ENCODE measurements at regions not wholly inside any gene's neighbourhood (a gene's known extent, or its start where the extent isn't known, plus 50 kb on each side); places are given as distances from the start of the nearest gene placed in this dataset.

DNA sequence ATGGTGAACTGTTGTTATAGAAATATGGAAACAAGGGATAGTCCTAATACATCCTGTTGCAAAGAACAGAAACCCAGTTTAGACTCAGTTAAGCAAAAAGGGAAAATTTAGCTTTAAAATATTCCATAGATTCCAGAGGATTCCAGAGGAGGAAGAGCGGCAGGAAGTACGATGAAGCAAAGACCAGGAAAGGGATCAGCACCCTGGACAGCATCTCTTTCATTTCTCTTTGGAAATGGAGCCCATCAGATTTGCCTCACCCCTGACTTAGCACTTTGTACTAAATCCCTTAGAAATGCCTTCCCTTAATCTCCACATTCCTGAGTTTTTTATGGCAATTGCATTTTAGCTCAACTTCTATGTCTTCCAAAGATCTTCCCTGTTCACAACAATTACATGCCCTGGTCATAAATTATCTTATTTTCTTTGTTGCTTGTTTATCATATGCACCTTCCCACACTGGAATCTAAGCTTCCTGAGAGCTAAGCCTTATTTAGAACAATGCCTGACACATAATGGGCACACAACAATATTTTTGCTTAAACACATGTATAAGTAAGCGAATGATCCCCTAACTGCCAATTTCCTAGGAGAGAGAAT is 150.0 kb upstream of the RBFOX1 start:
- no peaks in the 10 kb centered on the region for H3K36me3 ChIP-seq
- H3K4me3 ChIP-seq: no peak overlapping the region
- no peak overlapping the region for H3K27ac ChIP-seq
- H3K4me1 ChIP-seq: no peaks in the 10 kb centered on the region
- H3K27me3 ChIP-seq: no peaks in the 10 kb centered on the region
- DNase-seq: no peak
- intact Hi-C loops (cut with DNase I; ENCODE audit: low total_unique reads): no loop called here
- no peaks in the 10 kb centered on the region for H3K9me3 ChIP-seq
- TF ChIP-seq, protein P1, sequence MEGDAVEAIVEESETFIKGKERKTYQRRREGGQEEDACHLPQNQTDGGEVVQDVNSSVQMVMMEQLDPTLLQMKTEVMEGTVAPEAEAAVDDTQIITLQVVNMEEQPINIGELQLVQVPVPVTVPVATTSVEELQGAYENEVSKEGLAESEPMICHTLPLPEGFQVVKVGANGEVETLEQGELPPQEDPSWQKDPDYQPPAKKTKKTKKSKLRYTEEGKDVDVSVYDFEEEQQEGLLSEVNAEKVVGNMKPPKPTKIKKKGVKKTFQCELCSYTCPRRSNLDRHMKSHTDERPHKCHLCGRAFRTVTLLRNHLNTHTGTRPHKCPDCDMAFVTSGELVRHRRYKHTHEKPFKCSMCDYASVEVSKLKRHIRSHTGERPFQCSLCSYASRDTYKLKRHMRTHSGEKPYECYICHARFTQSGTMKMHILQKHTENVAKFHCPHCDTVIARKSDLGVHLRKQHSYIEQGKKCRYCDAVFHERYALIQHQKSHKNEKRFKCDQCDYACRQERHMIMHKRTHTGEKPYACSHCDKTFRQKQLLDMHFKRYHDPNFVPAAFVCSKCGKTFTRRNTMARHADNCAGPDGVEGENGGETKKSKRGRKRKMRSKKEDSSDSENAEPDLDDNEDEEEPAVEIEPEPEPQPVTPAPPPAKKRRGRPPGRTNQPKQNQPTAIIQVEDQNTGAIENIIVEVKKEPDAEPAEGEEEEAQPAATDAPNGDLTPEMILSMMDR (IDR thresholded peaks at IDR 0.05): no peak
- TF ChIP-seq POLR2A (IDR thresholded peaks at IDR 0.05): no peak

DNA sequence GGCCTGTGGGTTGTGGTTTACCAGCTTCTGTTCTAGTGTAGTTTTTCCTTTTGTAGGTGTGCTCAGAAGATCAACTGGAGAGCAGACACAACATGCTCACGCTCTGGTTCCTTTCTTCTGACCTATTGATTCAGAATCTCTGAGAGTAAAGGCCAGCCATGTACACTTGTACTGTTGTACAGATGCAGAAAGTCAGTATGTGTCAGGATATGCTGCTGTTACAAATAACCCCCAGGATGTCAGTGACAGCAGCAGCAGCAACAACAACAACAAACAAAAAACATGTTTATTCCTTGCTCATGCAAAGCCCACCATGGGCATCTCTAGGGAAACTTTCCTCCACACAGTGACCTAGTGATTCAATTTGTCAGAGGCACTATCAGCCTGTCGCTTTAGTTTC is 154.8 kb upstream of the RBFOX1 start:
- Histone ChIP-seq H3K27ac (no peak overlapping the region), H3K27me3 (no peaks in the 10 kb centered on the region), H3K9me3 (no peaks in the 10 kb centered on the region), H3K36me3 (no peaks in the 10 kb centered on the region), H3K4me1 (no peaks in the 10 kb centered on the region), H3K4me3 (no peak overlapping the region)
- no peak for DNase-seq
- intact Hi-C loops (cut with DNase I; ENCODE audit: low total_unique reads): no loop called here
- TF ChIP-seq, protein P1 (IDR thresholded peaks at IDR 0.05): no peak
- no peak for TF ChIP-seq POLR2A (IDR thresholded peaks at IDR 0.05)

- no peaks in the 10 kb centered on the region for H3K9me3 ChIP-seq
- H3K27me3 ChIP-seq: no peaks in the 10 kb centered on the region
- no peak overlapping the region for H3K4me3 ChIP-seq
- intact Hi-C loops (cut with DNase I; ENCODE audit: low total_unique reads): no loop called here
- H3K36me3 ChIP-seq: no peaks in the 10 kb centered on the region
- no peak overlapping the region for H3K27ac ChIP-seq
- H3K4me1 ChIP-seq: no peaks in the 10 kb centered on the region
- DNase-seq: no peak
- TF ChIP-seq, protein P1 (IDR thresholded peaks at IDR 0.05): no peak
- no peak for TF ChIP-seq POLR2A (IDR thresholded peaks at IDR 0.05)
Observed at GRCh38 chr16:7171151-7171550, 161.5 kb upstream of the RBFOX1 start.

GRCh38 chr16:7167626-7168025 is 165.0 kb upstream of the RBFOX1 start:
- no peak overlapping the region for H3K27ac ChIP-seq
- DNase-seq: no peak
- no peak overlapping the region for H3K4me3 ChIP-seq
- H3K9me3 ChIP-seq: no peaks in the 10 kb centered on the region
- no peaks in the 10 kb centered on the region for H3K27me3 ChIP-seq
- H3K36me3 ChIP-seq: no peaks in the 10 kb centered on the region
- TF ChIP-seq, protein P1 (IDR thresholded peaks at IDR 0.05): no peak
- no peak for TF ChIP-seq POLR2A (IDR thresholded peaks at IDR 0.05)
- intact Hi-C loops (cut with DNase I; ENCODE audit: low total_unique reads): no loop called here
- no peaks in the 10 kb centered on the region for H3K4me1 ChIP-seq

DNA sequence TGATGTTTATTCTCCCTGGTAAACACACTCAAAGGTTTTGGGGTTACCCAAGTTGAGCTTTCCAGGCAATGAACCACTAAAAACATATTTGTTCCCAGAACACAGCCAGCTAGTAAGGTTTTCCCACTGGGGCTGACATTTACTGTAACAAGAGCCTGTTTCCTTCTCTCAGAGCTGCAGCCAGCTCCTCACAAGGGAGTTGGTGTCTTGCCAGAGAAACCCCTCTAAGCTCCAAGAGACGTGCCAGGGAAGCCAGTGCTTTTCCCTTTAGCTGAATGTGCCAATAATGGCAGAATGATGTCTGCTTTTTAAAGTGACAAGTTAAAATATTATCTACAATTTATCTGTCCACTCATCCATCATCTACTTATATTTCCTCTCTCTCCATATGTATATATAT is 170.8 kb upstream of the RBFOX1 start:
- TF ChIP-seq POLR2A (IDR thresholded peaks at IDR 0.05): no peak
- TF ChIP-seq, protein P1 (IDR thresholded peaks at IDR 0.05): no peak
- Histone ChIP-seq H3K4me1 (no peaks in the 10 kb centered on the region), H3K4me3 (no peak overlapping the region), H3K27ac (no peak overlapping the region), H3K36me3 (no peaks in the 10 kb centered on the region), H3K9me3 (no peaks in the 10 kb centered on the region), H3K27me3 (no peaks in the 10 kb centered on the region)
- intact Hi-C loops (cut with DNase I; ENCODE audit: low total_unique reads): no loop called here
- no peak for DNase-seq

All from uterus (tissue), 3 donors.